Femur (tissue), 1 donor: ENCODE measurements at regions not wholly inside any gene's neighbourhood (a gene's known extent, or its start where the extent isn't known, plus 50 kb on each side); places are given as distances from the start of the nearest gene placed in this dataset.
A peak's percentile ranks its signal among the peaks of the same experiment; 100 is the strongest.
"Not testable (repeated sequence)": the region's sequence is repeated elsewhere in the genome, so short reads cannot be mapped to it uniquely, and the experiment has no call there.

Experiments used
- DNase-seq: peaks from one replicate; pipeline ENCODE4 v3.0.0-alpha.2; 2017

- DNase-seq = no peak
Measured at GRCh38 chr1:30132602-30133286, 590.6 kb downstream of the MATN1 start.

- DNase-seq = not testable (repeated sequence)
Measured at GRCh38 chr1:30130566-30130965, 592.8 kb downstream of the MATN1 start.

GRCh38 chr1:30130099-30130498 is 593.3 kb downstream of the MATN1 start:
- no peak for DNase-seq

- no peak for DNase-seq
Measured at GRCh38 chr1:30129421-30130055, 593.8 kb downstream of the MATN1 start.

- no peak for DNase-seq
Measured at GRCh38 chr1:30129001-30129408, 594.4 kb downstream of the MATN1 start.

- DNase-seq = no peak
Measured at GRCh38 chr1:30126848-30127247, 596.5 kb downstream of the MATN1 start.

- no peak for DNase-seq
Measured at GRCh38 chr1:30125821-30126170, 597.6 kb downstream of the MATN1 start.

- no peak for DNase-seq
Measured at GRCh38 chr1:30125021-30125820, 598.2 kb downstream of the MATN1 start.

GRCh38 chr1:30123896-30124295 is 599.5 kb downstream of the MATN1 start:
- peak; percentile 24 for DNase-seq

- no peak for DNase-seq
Measured at GRCh38 chr1:30123036-30123435, 600.3 kb downstream of the MATN1 start.

GRCh38 chr1:30120245-30121000 is 603.0 kb downstream of the MATN1 start:
- no peak for DNase-seq

GRCh38 chr1:30117685-30118084 is 605.7 kb downstream of the MATN1 start:
- no peak for DNase-seq

GRCh38 chr1:30111431-30111830 is 612.0 kb downstream of the MATN1 start:
- DNase-seq = peak; percentile 53

GRCh38 chr1:30110846-30111245 is 612.5 kb downstream of the MATN1 start:
- no peak for DNase-seq

GRCh38 chr1:30109853-30110252 is 613.5 kb downstream of the MATN1 start:
- peak; percentile 33 for DNase-seq

GRCh38 chr1:30108186-30108585 is 615.2 kb downstream of the MATN1 start:
- DNase-seq = no peak

- DNase-seq = no peak
Measured at GRCh38 chr1:30106125-30106524, 617.3 kb downstream of the MATN1 start.

- no peak for DNase-seq
Measured at GRCh38 chr1:30104551-30104950, 618.8 kb downstream of the MATN1 start.

GRCh38 chr1:30103708-30104411 is 619.5 kb downstream of the MATN1 start:
- no peak for DNase-seq

- DNase-seq = no peak
Measured at GRCh38 chr1:30102605-30103004, 620.8 kb downstream of the MATN1 start.

- DNase-seq = no peak
Measured at GRCh38 chr1:30101487-30102227, 621.7 kb downstream of the MATN1 start.

GRCh38 chr1:30101016-30101415 is 622.4 kb downstream of the MATN1 start:
- no peak for DNase-seq
